BE2C (cell line): ENCODE measurements at regions not wholly inside any gene's neighbourhood (a gene's known extent, or its start where the extent isn't known, plus 50 kb on each side); places are given as distances from the start of the nearest gene placed in this dataset.
"Not testable (repeated sequence)": the region's sequence is repeated elsewhere in the genome, so short reads cannot be mapped to it uniquely, and the experiment has no call there.

Experiments
- DNase-seq: peaks from one replicate; pipeline ENCODE4 v3.0.0-alpha.2; 2020
- H3K27me3 ChIP-seq: fragments of 250-450 bp; sonication (Bioruptor Pico); 2 replicates; pipeline ENCODE4 v1.5.1; 2020; ENCODE audit warnings: mild to moderate bottlenecking
- H3K36me3 ChIP-seq: fragments of 250-450 bp; sonication (Bioruptor Pico); 2 replicates; pipeline ENCODE4 v1.5.1; 2020; ENCODE audit warnings: mild to moderate bottlenecking
- H3K4me1 ChIP-seq: fragments of 250-450 bp; sonication (Bioruptor Pico); 2 replicates; pipeline ENCODE4 v1.5.1; 2020
- H3K4me3 ChIP-seq: 2 replicates; pipeline ENCODE4 v1.5.1; 2011; ENCODE audit warnings: low read depth, low read length
- H3K9me3 ChIP-seq: fragments of 250-450 bp; sonication (Bioruptor Pico); 2 replicates; pipeline ENCODE4 v1.5.1; 2020
- TF ChIP-seq, protein P1 (sequence below): IDR thresholded peaks from 2 replicates; pipeline ENCODE4 v1.5.1; 2012; ENCODE audit warnings: mild to moderate bottlenecking, low read depth, low read length

DNA sequence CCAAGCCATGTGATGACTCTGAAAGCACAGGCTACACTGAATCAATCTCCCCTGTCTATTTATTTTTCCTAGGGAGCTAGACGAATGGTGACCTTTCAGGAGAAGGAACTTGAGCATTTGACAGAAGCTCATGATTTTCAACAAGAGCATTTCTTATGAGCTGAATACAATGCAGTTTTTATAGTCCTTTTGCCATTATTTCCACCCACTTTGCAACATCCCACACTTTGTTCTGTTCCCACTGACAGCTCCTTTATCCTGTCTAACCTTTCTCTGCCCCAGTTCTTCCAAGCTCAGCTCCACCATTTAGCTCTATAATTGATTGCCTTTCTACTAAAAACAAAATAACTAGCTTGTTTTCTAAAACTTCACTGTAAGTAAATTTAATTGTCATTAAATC, 91.9 kb upstream of the PRSS1 start:
- TF ChIP-seq, protein P1, sequence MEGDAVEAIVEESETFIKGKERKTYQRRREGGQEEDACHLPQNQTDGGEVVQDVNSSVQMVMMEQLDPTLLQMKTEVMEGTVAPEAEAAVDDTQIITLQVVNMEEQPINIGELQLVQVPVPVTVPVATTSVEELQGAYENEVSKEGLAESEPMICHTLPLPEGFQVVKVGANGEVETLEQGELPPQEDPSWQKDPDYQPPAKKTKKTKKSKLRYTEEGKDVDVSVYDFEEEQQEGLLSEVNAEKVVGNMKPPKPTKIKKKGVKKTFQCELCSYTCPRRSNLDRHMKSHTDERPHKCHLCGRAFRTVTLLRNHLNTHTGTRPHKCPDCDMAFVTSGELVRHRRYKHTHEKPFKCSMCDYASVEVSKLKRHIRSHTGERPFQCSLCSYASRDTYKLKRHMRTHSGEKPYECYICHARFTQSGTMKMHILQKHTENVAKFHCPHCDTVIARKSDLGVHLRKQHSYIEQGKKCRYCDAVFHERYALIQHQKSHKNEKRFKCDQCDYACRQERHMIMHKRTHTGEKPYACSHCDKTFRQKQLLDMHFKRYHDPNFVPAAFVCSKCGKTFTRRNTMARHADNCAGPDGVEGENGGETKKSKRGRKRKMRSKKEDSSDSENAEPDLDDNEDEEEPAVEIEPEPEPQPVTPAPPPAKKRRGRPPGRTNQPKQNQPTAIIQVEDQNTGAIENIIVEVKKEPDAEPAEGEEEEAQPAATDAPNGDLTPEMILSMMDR: no peak
- Histone ChIP-seq H3K9me3 (no peaks in the 10 kb centered on the region), H3K36me3 (no peaks in the 10 kb centered on the region), H3K4me3 (no peak overlapping the region), H3K27me3 (no peaks in the 10 kb centered on the region), H3K4me1 (no peaks in the 10 kb centered on the region)
- no peak for DNase-seq

DNA sequence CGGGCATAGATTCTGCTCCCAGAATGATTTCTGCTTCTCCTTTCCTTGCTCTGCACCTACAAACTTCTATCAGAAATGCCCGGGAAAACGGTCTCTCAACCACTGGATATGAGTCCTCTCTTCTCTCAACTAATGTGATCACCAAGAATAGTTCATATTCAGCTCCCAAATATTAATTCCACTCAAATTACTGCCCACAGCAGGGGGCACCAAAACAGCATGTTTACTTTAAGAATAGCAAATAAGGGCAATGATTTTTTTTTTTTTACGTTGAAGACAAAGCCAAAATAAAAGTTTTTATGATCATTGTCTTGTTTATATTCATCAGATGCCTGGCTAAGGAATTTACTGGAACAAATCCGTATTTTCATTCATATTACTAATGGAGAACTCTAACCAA, 94.9 kb upstream of the PRSS1 start:
- no peak for DNase-seq
- no peaks in the 10 kb centered on the region for H3K27me3 ChIP-seq
- TF ChIP-seq, protein P1: no peak
- no peaks in the 10 kb centered on the region for H3K4me1 ChIP-seq
- H3K4me3 ChIP-seq: no peak overlapping the region
- no peaks in the 10 kb centered on the region for H3K9me3 ChIP-seq
- H3K36me3 ChIP-seq: no peaks in the 10 kb centered on the region

DNA sequence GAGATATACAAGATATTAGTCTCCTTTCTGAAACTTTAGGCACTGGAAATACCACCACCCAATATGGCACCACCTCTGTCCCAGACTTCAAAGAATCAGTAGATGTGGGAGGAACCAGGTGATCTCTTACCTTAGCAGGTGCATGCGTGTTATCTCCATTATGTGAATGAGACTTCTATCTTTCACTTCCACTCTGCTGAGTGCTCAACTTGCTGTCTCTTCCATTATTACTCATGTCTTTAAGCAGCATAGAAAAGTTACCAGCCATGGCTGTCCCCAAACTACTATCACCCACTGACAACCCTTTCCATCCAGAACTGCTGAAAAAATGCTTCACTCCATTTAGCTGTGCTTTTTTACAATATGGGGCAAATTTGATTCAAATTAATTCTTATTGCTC, 101.5 kb upstream of the PRSS1 start:
- H3K4me1 ChIP-seq: no peaks in the 10 kb centered on the region
- no peaks in the 10 kb centered on the region for H3K9me3 ChIP-seq
- DNase-seq: no peak
- no peaks in the 10 kb centered on the region for H3K27me3 ChIP-seq
- no peak overlapping the region for H3K4me3 ChIP-seq
- TF ChIP-seq, protein P1: no peak
- no peaks in the 10 kb centered on the region for H3K36me3 ChIP-seq

DNA sequence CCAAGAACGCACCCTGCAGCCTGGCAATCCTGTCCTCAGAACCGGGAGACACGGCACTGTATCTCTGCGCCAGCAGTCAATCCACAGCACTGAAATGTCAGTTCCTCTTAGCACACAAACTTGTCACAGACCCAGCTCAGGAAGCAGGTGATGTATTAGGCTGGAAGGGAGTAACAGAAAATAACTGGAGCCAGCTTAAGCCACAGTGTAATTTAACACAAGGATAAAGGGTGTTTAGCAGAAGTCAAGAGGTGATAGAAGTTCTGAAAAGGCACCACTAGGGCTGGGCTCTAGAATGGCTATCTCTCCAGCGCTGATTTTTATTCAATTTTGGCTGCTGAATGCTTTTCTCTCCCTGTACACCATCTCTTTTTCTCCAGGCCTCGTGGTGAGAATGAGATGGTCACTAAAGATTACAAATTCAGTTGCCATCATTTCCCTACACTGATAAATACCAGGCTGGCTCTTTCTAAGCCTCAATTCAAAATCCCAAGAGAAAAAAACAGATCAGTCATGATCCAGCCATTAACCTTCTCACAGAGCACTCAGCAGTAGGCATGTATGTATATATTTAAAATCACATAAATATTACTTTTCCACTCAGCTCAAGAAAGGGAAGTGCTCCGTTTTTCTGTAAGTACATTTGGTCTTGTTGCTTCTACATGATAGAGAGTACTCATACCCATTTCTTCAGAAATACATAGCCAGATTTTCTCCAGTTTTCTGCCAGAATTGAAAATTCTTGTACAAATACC, 102.7 kb upstream of the PRSS1 start:
- Histone ChIP-seq H3K9me3 (no peaks in the 10 kb centered on the region), H3K27me3 (no peaks in the 10 kb centered on the region), H3K4me3 (no peak overlapping the region), H3K4me1 (no peaks in the 10 kb centered on the region), H3K36me3 (no peaks in the 10 kb centered on the region)
- no peak for DNase-seq
- TF ChIP-seq, protein P1: no peak

DNA sequence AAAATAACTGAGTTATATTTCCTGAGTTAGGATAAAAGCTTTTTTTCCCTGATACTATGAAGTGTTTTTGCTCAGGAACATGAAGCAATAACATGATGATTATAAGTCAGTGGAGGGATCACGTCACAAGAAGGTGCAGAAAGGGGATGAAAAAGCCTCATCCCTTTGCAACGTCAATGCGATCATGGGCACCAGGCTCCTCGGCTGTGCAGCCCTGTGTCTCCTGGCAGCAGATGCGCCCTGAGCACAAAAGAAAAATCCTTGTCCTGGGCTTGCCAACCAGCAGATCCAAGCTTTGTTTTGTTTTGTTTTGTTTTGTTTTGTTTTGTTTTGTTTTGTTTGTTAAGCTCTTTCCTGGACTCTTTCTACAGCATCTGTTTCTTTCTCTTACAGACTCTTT, 103.5 kb upstream of the PRSS1 start:
- H3K4me3 ChIP-seq: no peak overlapping the region
- no peaks in the 10 kb centered on the region for H3K9me3 ChIP-seq
- H3K27me3 ChIP-seq: no peaks in the 10 kb centered on the region
- no peaks in the 10 kb centered on the region for H3K36me3 ChIP-seq
- H3K4me1 ChIP-seq: no peaks in the 10 kb centered on the region
- TF ChIP-seq, protein P1: no peak
- DNase-seq: no peak

DNA sequence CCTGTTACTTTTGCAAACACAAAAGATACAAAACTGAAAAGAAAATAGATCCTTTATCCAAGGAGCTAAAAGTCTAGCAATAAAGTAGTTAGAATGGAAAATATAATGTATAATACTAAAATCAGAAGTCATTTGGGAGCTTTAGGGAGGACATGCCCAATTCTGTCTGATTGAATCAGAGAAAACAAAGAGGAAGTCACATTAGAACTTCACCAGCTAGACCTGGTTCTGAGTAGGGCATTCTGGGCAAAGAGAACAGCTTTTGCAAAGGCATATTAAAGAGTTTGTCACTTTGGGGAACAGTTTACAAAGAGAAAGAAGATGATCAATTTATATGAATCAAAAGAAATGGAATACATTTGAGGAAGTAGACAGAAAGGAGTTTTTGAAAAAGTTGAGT, 107.0 kb upstream of the PRSS1 start:
- H3K9me3 ChIP-seq: no peaks in the 10 kb centered on the region
- no peak overlapping the region for H3K4me3 ChIP-seq
- DNase-seq: no peak
- no peaks in the 10 kb centered on the region for H3K36me3 ChIP-seq
- TF ChIP-seq, protein P1: no peak
- no peaks in the 10 kb centered on the region for H3K4me1 ChIP-seq
- no peaks in the 10 kb centered on the region for H3K27me3 ChIP-seq

DNA sequence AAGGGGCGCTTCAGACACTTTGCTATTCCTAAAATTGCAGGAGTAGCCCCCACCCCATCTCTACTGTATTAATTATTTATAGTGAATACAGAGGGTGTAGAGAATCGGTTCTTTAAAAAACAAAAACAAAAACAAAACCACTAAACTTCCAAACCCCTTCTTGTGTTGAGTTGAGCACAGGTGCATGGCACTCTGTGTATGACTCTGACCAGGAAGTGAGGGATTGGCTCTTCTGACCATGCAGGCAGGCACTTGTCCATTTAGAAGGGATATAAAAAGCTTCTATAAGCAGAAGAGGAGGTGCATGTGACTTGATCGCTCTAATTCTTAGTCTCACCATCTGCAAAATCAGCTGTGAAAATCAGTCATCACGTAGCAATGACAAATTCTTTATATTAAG, 108.0 kb upstream of the PRSS1 start:
- not testable (repeated sequence) for H3K27me3 ChIP-seq

More for the DNA sequence above, 108.0 kb upstream of the PRSS1 start:
- not testable (repeated sequence) for H3K36me3 ChIP-seq, H3K9me3 ChIP-seq, H3K4me1 ChIP-seq, H3K4me3 ChIP-seq, DNase-seq
